GM18502 (cell line): ENCODE measurements at regions not wholly inside any gene's neighbourhood (a gene's known extent, or its start where the extent isn't known, plus 50 kb on each side); places are given as distances from the start of the nearest gene placed in this dataset.
"Not testable (repeated sequence)": the region's sequence is repeated elsewhere in the genome, so short reads cannot be mapped to it uniquely, and the experiment has no call there.

Source experiments
- ATAC-seq: cut with Tn5 transposase; IDR thresholded peaks from one replicate; pipeline ENCODE4 v1.9.1; 2021; ENCODE audit warnings: mild to moderate bottlenecking; ENCODE audit not compliant: unreplicated experiment, poor library complexity

DNA sequence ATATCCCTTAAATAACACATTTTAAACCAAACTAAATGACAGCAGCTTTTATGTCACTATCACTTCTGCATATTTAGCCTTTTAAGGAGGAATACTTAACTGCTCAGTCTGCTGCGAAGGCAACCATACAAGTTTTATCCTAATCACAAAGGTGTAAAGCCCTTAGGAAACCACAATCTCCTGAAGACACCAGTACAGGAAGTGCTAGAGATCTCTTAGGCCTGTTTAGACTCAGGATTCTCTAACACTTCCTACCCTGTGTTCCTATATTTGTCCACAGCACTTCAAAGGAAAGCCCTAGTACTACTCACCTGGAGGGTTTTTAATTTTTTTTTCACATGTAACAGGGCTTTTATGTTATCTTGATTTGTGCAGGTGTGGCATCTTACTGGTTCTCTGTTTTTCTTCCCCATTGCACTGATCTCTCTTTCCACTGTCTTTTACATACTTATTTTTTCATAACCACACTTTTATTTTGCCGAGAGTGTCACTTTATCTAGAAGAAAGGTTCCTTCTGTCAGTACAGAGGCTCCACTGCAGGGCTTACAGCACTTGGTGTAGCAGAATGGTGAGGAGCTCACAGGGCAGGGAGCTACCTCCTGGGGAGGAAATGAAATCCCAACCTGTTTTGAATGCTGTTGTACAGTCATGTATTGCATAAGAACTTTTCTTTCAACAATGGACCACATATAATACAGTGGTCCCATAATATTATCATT is 1060.6 kb upstream of the ACO1 start:
- ATAC-seq: peak; percentile 70

DNA sequence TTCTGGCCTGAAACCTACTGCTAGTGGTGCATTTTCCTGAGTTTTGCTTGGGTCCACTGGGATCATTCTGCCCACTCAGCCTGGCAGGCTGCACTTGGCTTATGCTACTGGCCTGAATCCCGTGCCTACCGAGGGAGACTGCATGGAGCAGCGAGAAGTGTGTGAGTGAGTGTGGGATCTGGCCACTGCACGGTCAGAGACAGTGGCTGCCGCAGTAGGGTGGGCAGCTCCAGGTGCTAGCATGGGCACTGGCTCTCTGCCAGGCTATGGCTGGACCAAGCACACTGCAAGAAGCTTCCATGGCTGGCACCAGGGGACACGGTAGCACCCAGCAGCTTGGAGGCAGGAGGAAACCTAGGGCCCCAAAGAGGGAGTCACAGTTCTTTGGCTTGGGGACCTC is 1058.7 kb upstream of the ACO1 start:
- ATAC-seq: no peak

DNA sequence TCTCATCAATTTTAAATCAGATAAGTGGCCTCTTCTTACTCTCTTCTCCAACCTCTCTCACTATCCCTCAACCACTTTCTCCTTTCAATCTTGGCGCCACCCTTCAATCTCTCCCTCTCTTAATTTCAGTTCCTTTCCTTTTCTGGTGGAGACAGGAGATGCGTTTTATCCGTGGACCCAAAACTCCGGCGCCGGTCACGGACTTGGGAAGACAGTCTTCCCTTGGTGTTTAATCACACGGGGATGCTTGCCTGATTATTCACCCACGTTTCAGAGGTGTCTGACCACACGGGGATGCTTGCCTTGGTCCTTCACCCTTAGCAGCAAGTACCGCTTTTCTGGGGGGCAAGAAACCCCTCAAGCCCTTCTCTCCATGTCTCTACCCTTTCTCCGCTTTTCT is 1057.6 kb upstream of the ACO1 start:
- not testable (repeated sequence) for ATAC-seq

DNA sequence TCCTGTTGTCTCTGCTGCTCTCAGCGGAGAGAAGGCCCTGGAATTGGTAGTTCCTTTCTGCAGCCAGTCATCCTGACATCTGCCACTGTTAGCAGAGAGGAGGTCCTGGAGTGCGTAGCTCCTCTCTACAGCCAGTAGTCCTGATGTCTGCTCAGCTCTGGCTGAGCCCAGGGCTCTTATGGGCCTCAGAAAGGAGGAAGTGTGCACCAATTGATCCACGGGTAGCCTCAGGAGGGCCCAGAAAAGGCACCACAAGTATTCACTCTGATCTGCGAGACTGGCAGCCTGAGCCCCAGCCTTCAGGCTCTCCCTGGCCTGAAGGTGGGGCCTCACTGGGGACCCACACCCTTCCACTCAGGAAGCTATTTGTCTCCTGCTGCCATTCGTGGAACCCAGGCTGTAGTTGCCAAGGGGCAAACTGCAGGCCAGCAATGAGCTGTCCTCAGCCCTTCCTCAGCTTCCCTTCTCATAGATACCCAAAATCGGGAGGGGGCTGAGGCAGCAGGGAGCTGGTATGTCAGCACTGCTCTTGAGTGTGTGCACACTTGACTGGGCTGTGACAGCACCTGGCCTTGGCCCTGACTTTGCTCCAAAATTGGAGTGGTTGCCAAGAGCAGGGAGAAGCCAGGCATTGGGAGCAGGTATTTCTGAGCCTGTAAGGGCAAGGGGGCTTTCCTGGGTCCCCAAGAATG is 1049.5 kb upstream of the ACO1 start:
- ATAC-seq: no peak

DNA sequence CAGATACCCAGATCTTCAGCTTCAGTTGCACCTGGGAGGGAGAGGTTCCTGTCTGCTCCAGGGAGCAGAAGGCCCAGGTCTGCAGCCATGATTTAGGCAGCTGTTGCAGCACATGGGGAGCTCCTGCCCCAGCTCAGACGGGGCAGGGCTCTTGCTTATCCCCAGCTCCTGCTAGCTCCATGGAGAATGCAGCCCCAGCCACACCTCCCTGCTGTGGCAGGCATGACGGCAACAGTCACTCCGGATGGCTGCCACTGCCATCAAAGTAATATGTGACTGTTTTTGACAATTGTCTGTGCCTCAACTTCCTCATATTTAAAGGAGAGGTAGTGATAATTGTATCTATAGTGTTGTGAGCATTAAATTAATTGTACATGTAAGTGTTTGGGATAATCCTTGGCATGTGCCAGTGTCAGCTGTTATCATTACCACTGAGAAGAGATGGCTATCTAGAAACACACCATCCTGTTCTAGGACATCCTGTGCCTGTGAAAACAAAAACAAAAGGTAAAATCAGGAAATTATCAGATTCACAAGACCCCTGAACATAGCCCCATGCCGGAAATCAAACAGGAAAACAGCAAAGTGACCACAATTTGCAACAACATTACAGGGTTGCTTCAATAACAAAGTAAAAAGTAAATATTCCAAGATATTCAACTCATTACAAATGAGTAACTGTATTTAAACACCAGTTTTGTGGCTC is 1048.8 kb upstream of the ACO1 start:
- ATAC-seq: no peak

DNA sequence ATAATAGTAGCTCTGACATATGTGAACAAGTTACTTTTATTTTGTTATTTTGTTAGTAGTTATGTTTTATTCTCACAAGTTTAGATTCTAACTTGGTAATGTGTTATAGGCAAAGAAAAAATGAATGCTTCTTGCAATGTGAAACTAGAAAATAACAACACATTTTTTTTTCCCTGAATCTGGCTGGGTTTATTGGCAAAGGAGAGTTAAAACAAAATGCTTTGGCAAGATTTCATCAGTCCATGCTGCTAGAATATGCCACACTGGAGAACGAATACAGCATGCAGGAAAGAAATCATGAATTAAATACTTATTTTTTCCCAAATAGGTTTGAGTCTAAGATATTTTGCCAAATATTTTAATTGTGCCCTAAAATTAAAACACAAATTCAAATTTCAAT is 1048.1 kb upstream of the ACO1 start:
- no peak for ATAC-seq

DNA sequence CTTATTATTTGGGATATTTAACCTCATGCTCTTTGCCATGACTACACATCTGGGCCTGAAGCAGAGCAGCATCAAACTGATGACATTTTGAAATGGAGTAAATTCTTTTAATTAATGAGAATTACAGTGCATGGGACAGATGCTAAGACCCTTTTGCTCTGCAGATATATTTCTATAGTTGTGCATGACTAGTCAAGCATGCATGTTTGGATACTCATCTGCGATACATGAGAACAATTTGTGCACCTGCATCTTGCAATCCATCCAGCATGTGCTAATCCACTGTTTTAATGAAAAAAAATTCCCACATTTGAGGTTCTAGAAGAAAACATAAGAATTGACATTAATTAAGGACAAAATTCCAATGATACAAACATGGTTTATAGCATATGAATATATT is 1047.6 kb upstream of the ACO1 start:
- ATAC-seq: no peak

DNA sequence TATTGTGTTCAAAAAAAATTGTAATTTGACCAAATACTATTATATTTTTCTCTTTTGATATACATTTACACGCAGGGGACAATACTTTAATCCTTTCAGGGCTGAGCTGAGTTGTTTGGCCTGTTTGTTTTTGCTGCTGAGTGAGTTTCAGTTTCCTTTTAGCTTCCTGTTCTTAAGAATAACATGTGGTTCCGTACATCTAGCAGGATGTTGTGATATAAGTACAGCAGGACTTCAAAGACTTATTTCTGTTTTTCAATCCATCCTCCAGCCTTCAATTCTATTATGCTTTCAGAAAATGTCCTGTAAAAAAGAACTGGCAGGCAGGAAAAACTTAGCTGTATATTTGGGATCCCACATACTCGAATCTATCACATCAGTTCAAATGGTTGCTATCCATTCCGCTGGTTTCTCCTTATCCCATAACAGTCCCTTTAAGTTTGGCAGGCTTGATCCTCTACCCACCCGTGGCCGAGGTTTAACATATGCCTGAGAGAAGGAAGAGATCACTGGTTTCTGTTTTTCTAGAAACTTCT is 1037.3 kb upstream of the ACO1 start:
- peak; percentile 99 for ATAC-seq

DNA sequence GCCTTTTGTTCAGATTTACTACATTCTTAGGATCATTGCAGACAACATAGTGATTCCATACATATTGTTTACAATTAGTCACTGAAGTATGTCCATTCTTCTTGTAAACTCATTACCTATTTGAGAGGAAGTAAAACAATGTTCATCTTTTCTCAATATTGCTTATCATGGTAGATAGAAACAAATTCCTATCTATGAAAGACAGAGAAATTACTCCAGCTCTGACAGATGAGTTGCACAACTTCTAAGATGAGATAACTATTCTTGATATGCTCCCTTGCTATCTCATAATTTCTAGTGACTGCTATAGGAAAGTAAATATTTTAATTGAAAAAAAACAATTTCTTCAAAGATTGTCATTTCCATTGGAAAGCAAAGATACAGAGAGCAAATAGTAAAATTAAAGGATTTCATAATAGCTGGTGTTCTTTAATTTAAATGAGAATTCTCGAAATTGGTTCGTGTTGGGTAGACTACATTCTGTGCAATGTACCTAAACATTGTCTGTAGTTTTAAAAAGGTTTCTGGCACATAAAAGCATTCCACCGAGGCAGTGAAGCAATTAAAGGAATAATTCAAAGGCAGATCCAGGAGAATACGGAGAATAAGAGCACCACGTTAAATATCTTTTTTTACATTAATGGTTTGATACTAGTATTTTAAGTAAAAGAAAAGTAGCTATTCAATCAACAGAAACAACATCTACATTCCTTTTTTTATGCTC is 1029.1 kb upstream of the ACO1 start:
- ATAC-seq: no peak

DNA sequence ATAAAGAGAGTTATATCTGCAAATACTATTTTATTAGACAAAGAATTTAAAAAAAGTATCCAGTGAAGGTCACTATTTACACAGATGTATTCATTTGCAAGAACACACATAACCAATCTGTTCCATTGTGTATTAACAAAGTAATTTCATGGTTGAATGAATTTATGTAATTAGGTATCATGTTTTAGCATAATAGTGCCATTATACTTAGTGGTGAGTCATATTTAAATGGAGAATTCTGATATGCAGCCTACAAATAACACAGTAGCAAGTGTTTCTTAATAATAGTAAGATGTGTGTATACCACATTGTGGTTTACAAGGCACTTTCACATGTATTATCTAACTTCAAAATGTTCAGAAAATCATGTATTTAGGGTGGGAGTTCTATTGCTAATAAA is 1028.5 kb upstream of the ACO1 start:
- no peak for ATAC-seq

DNA sequence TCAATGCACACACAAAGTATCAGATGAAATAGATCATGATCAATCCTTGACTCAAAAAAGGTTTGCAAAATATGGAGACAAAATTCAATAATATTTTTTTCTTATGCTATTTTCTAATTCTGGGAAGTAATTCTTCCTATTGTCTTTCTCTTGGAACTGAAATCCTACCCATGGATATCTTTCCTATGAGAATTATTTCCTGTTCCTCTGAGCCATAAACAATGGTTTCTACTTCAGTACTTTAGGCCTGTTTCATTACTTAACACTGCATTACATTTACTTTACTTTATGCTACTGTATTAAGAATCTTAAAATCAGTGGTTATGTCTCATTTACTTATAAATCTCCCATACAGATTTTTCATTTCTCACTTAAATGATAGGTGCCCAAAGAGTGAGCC is 1025.4 kb upstream of the ACO1 start:
- ATAC-seq: no peak

DNA sequence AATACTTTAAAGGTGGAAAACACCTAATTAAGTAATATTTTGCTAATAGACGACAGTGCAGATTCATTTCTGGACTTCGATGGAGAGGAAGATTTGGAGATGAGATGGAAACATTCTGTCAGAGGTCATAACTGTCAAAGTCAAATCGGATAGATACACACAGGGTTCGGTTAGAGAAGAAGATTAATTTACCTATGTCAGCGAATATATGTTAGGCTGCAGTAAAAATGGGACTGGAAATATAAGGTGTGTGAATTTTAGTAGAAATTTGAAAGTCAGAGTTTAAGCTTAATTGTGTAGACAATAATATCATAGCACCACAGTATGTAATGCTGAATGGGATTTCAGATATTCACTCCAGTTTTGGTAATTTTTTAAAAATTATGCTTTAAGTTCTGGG is 1020.3 kb upstream of the ACO1 start:
- ATAC-seq: no peak

DNA sequence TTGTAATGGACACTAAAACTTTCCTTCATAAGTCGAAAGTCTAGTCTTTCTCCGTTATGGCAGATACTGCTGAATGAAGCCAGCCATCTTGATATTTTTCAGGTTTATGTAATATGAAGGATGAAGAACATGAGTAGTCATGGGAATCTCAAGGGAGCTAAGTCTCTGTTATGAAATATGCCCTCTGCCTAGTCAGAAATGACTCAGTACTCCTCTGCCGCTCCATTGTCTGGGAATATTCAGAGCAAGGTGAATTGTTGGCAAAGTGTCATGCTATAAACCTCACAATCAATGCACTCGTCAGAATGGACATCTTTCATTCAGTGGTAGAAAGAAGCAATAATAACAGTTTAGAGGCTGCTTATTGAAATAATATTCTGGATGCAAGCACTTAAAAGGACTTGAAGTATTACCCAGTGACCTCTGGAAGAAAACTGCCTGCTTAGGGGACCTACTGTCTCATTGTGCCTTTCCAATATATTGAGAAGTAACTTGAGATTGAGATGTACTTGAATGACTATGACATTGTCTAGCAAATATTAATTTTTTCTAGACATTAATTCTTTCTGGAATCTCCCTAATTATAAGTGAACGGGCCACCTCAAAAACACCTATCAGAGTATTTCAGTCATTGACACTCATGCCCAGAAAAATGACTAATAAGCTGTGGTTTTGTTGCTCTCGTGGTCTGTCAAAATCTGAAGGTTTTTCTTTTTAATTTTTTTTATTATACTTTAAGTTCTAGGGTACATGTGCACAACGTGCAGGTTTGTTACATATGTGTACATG is 1011.5 kb upstream of the ACO1 start:
- ATAC-seq: no peak

DNA sequence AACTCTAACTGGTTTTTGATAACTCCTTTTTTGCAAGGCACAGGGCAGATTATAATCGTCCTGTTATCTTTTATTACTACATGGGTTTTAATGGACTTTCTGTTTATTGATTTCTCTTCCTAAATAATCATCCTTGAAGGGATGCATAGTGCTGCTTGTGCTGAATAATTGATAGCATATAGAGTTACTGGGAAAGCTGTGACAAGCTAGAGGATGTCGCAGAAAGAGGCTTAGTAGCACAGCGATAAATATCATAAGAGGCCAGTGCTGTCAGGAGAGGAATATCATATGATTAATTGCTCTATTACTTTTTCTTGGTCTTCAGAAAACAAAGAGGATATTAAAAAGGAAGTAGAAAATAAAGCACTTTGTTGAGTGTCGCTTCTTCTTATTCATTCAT is 1007.1 kb upstream of the ACO1 start:
- no peak for ATAC-seq

DNA sequence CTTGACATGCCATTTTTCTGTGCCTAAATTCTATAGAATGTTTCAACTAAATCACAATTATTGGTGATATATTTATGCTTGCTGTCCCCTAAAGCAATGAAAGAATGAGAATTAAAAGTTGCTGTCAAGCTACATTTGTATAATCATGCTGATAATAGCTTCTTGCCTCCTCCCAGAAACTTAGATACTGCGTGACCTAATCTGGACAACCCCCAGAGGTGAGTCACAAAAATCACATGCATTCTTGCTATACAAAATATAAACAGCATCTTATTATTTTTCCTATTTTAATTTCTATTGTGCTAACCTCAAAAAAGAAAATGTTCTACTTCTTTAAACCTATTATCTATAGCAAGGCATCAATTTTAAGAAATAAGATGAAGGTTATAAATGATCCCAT is 995.8 kb upstream of the ACO1 start:
- no peak for ATAC-seq

DNA sequence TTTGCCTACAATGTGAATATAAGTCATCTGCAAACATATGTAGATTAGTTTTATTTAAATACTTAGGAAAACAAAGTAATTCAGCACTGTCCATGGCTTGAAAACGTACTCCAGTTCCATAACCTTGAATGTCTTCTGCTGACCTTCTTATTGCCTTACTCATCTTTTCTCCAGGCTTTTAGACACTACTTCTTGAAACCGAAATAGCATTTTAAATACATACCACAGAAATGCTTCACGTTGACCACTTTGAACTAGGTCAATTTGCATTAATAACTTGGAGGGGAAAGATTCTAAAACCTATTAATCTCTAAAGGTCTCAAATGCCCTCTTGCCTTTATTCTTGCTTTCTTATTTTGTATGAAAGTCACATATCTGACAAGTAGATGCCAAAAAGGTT is 995.4 kb upstream of the ACO1 start:
- ATAC-seq: no peak

DNA sequence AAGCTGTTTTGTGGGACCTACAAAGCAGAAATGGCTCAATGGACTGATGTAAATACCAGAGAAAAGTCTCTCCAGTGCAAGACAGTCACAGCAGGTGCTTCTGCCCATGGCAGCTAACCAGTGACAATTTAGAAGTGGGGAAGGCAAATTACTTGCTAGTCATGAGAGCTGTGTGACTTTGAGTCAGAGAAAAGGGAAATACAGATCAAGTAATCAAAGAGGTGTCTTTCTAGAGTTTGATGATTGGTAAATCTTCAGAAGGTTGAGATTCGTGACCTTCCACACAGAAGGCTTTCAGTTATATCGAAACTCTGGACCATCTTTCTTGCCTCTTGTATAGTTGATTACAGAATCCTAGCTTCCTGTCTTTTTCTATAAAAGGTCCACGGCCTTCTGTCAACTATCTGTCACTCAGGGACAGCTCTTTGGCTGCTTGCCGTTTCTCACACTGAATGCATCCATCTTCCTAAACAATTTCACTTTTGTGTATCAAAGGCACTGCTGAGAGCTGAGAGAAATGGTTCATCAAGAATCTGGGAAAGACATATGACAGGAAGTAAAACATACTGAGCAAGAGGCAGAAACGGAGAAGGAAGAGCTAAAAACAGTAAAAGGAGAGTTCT is 993.9 kb upstream of the ACO1 start:
- peak; percentile 64 for ATAC-seq

DNA sequence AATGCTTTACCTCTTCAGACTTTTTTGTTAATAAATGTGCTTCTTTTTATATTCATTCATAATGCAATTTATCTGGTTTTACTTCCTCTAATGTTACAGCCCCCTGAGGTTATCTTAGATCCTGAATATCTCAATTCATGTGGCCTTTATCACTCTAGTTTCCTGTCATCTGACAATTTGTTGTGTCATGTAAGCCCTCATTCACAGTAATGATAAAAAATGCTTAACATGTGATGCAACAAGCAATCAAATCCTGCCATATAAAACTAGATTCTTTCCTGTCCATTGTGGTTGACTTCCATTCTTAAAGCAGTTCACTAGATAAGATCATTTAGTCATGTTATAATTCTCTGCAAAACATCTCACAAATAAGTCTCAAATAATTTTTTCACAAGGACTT is 991.2 kb upstream of the ACO1 start:
- no peak for ATAC-seq

DNA sequence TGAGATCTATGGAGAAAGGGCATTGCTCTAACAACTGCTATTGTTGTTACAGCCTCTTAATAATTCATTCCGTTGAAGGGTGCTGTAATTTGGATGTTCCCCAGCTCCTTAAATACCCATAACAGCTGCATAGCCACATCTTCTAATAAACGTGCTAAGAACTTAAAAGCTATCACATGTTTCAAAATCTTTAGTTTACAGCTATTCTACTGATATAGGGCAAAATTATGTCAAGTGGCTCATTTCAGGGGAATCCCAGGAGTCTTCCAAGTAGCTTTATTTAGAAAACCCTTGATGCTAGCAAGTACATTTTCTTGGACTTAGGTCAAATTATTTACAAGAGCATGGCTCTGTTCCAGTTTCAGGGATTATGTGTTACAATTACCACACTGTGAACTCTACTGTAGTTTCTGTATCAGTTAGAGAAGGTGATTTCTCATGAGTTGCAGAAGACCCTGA is 990.4 kb upstream of the ACO1 start:
- peak; percentile 60 for ATAC-seq
